GM12872 (cell line): ENCODE measurements at regions not wholly inside any gene's neighbourhood (a gene's known extent, or its start where the extent isn't known, plus 50 kb on each side); places are given as distances from the start of the nearest gene placed in this dataset.

Experiments
- CTCF ChIP-seq: IDR thresholded peaks from 3 replicates; pipeline ENCODE4 v1.5.1; 2011; ENCODE audit warnings: low read depth, mild to moderate bottlenecking, low read length, moderate library complexity; ENCODE audit not compliant: insufficient read depth

GRCh38 chr6:101011186-101011585 lies 130.1 kb upstream of the ASCC3 start:
- no peak for TF ChIP-seq CTCF

GRCh38 chr6:101013612-101014195 lies 132.6 kb upstream of the ASCC3 start:
- no peak for TF ChIP-seq CTCF

GRCh38 chr6:101015541-101015940 lies 134.4 kb upstream of the ASCC3 start:
- TF ChIP-seq CTCF: no peak

DNA sequence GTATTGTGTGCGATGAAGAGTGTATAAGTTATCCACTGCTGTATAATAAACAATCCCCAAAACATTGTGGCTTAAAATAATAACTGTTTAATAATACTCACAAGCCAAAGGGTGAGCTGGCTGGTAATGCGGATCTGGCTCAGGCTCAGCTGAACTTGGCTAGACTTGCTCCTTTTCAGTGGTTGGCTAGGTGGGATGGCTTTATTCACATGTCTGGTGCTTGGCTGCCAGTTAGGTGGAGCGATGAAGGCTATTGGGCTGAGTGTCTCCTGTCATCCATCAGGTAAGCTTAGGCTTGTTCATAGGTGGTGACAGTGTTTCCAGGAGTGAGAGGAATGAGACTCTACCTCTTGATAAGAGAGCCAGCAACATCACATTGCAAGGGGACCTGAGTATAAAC lies 135.0 kb upstream of the ASCC3 start:
- no peak for TF ChIP-seq CTCF

DNA sequence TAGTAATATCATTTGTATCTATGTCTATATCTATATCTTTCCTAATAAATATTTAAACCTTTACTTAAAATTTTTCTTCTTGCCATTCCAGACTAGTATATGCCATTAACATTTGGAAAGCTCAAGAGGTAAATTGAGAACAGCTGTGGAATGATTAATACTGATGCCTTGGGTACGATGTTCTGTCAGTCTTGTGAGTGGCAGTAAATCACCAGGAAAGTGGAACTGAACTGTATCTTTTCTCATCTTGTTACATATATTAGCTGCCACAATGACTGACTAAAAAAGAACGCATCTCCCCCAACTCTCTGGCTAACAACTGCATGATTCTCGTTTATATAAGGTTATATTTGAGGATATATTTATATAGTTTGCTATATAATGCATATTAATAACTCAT lies 137.0 kb upstream of the ASCC3 start:
- TF ChIP-seq CTCF: no peak

- TF ChIP-seq CTCF: no peak
These were observed 140.4 kb upstream of the ASCC3 start for GRCh38 chr6:101021504-101021903.

- no peak for TF ChIP-seq CTCF
These were observed 161.8 kb upstream of the ASCC3 start for GRCh38 chr6:101042966-101043365.
